Liver (tissue), 8 donors: ENCODE measurements at regions not wholly inside any gene's neighbourhood (a gene's known extent, or its start where the extent isn't known, plus 50 kb on each side); places are given as distances from the start of the nearest gene placed in this dataset.

ENCODE experiments used
- DNase-seq: peaks from one replicate; pipeline ENCODE4 v3.0.0-alpha.2; 2017; ENCODE audit warnings: low spot score
- H3K27ac ChIP-seq, 2 donors: one replicate each; pipeline ENCODE4 v1.7.0; 2013; ENCODE audit warnings: inconsistent platforms in 2 of 2, low read length in 2 of 2, control low read depth in 1 of 2, low read depth in 1 of 2, mild to moderate bottlenecking in 1 of 2
- H3K27me3 ChIP-seq, 4 donors: one replicate each; pipeline versions ENCODE4 v1.6.1 to v1.7.0; 2013; ENCODE audit warnings: low read length in 3 of 4, inconsistent platforms in 1 of 4, mild to moderate bottlenecking in 1 of 4, moderate library complexity in 1 of 4; ENCODE audit not compliant: control insufficient read depth in 4 of 4, insufficient read depth in 4 of 4
- H3K36me3 ChIP-seq, 4 donors: one replicate each; pipeline versions ENCODE4 v1.6.1 to v1.7.0; 2013; ENCODE audit warnings: low read length in 3 of 4, mild to moderate bottlenecking in 3 of 4, low read depth in 1 of 4, moderate library complexity in 1 of 4; ENCODE audit not compliant: control insufficient read depth in 4 of 4, insufficient read depth in 3 of 4
- H3K4me1 ChIP-seq, 4 donors: one replicate each; pipeline versions ENCODE4 v1.6.1 to v1.7.0; 2013; ENCODE audit warnings: low read length in 3 of 4, mild to moderate bottlenecking in 3 of 4, moderate library complexity in 1 of 4; ENCODE audit not compliant: control insufficient read depth in 4 of 4, insufficient read depth in 4 of 4
- H3K4me3 ChIP-seq, 3 donors: one replicate each; pipeline versions ENCODE4 v1.6.1 to v1.7.0; 2013; ENCODE audit warnings: low read length in 3 of 3, control low read depth in 1 of 3, low read depth in 1 of 3, mild to moderate bottlenecking in 1 of 3
- H3K9ac ChIP-seq, 2 donors: one replicate each; pipeline ENCODE4 v1.7.0; 2013; ENCODE audit warnings: low read length in 2 of 2, mild to moderate bottlenecking in 2 of 2, moderate library complexity in 2 of 2, control low read depth in 1 of 2, low read depth in 1 of 2
- H3K9me3 ChIP-seq, 4 donors: one replicate each; pipeline versions ENCODE4 v1.6.1 to v1.7.0; 2013; ENCODE audit warnings: low read length in 3 of 4; ENCODE audit not compliant: control insufficient read depth in 4 of 4
- ATF3 ChIP-seq: IDR thresholded peaks from 2 replicates; pipeline ENCODE4 v1.6.1; 2016; ENCODE audit warnings: antibody characterized with exemption
- CTCF ChIP-seq: fragments of 150-350 bp; IDR thresholded peaks from 2 replicates; pipeline ENCODE4 v1.5.1; 2017; ENCODE audit warnings: improper control_type of control experiment, low read depth, low read length; ENCODE audit not compliant: missing input control
- EGR1 ChIP-seq, 2 donors: IDR thresholded peaks; 2 replicates each; pipeline ENCODE4 v1.6.1; 2016 to 2018; ENCODE audit warnings: antibody characterized with exemption in 2 of 2, low read depth in 2 of 2
- FOXA1 ChIP-seq: IDR thresholded peaks from 2 replicates; pipeline ENCODE4 v1.6.1; 2016; ENCODE audit warnings: antibody characterized with exemption
- FOXA2 ChIP-seq: IDR thresholded peaks from 2 replicates; pipeline ENCODE4 v1.6.1; 2016; ENCODE audit warnings: antibody characterized with exemption
- GABPA ChIP-seq, 2 donors: IDR thresholded peaks in 1 of 2; conservative IDR thresholded peaks in 1 of 2; 2 replicates each; pipeline ENCODE4 v1.6.1; 2016; ENCODE audit warnings: antibody characterized with exemption in 2 of 2, mild to moderate bottlenecking in 1 of 2, moderate library complexity in 1 of 2
- HNF4A ChIP-seq, 2 donors: conservative IDR thresholded peaks; 2 replicates each; pipeline ENCODE4 v1.6.1; 2016; ENCODE audit warnings: antibody characterized with exemption in 2 of 2, mild to moderate bottlenecking in 2 of 2
- HNF4G ChIP-seq: IDR thresholded peaks from 2 replicates; pipeline ENCODE4 v1.6.1; 2016; ENCODE audit warnings: antibody characterized with exemption
- JUND ChIP-seq, 2 donors: IDR thresholded peaks; 2 replicates each; pipeline ENCODE4 v1.6.1; 2016; ENCODE audit warnings: antibody characterized with exemption in 2 of 2
- MAX ChIP-seq: IDR thresholded peaks from 2 replicates; pipeline ENCODE4 v1.6.1; 2016; ENCODE audit warnings: antibody characterized with exemption
- NR2F2 ChIP-seq: IDR thresholded peaks from 2 replicates; pipeline ENCODE4 v1.6.1; 2016; ENCODE audit warnings: antibody characterized with exemption
- RAD21 ChIP-seq, 2 donors: IDR thresholded peaks; 2 replicates each; pipeline ENCODE4 v1.6.1; 2016; ENCODE audit warnings: antibody characterized with exemption in 2 of 2, mild to moderate bottlenecking in 2 of 2
- REST ChIP-seq: IDR thresholded peaks from 2 replicates; pipeline ENCODE4 v1.6.1; 2016; ENCODE audit warnings: antibody characterized with exemption, mild to moderate bottlenecking
- RXRA ChIP-seq, 2 donors: IDR thresholded peaks; 2 replicates each; pipeline ENCODE4 v1.6.1; 2017 to 2018; ENCODE audit warnings: antibody characterized with exemption in 2 of 2, mild to moderate bottlenecking in 1 of 2
- SP1 ChIP-seq: IDR thresholded peaks from 2 replicates; pipeline ENCODE4 v1.6.1; 2018; ENCODE audit warnings: antibody characterized with exemption, mild to moderate bottlenecking
- TAF1 ChIP-seq: conservative IDR thresholded peaks from 2 replicates; pipeline ENCODE4 v1.6.1; 2016; ENCODE audit warnings: antibody characterized with exemption, mild to moderate bottlenecking
- YY1 ChIP-seq: IDR thresholded peaks from 2 replicates; pipeline ENCODE4 v1.6.1; 2016; ENCODE audit warnings: antibody characterized with exemption, mild to moderate bottlenecking
- ZBTB33 ChIP-seq: IDR thresholded peaks from 2 replicates; pipeline ENCODE4 v1.6.1; 2016; ENCODE audit warnings: antibody characterized with exemption
- WGBS: extraction: QIAGEN DNeasy Blood & Tissue Kit; methylation state at CpG from one replicate; pipeline ENCODE4 v1.1.7; 2013; 5-methylcytosine and 5-hydroxymethylcytosine counted together
- donor health status: healthy.
- donor health status: healthy.
- donor health status: healthy.
- donor health status: healthy.
- donor health status: healthy.

GRCh38 chr16:64364894-64365293 lies 757.0 kb downstream of the CDH11 start:
- no peak overlapping the region for H3K4me3 ChIP-seq
- H3K27ac ChIP-seq, result no peak overlapping the region
- no peak for DNase-seq
- no peak for TF ChIP-seq JUND (IDR thresholded peaks at IDR 0.05)
- no peaks in the 10 kb centered on the region for H3K4me1 ChIP-seq
- H3K9ac ChIP-seq, result no peak overlapping the region
- no peaks in the 10 kb centered on the region for H3K27me3 ChIP-seq
- H3K36me3 ChIP-seq, result no peaks in the 10 kb centered on the region
- no peaks in the 10 kb centered on the region for H3K9me3 ChIP-seq

- no peaks in the 10 kb centered on the region for H3K36me3 ChIP-seq
- no peaks in the 10 kb centered on the region for H3K27me3 ChIP-seq
- H3K4me1 ChIP-seq, result no peaks in the 10 kb centered on the region
- H3K9me3 ChIP-seq, result no peaks in the 10 kb centered on the region
- H3K9ac ChIP-seq, result no peak overlapping the region
- H3K4me3 ChIP-seq, result no peak overlapping the region
- 93% methylated on average over 1 of the region's 1 CpG for WGBS
- DNase-seq, result no peak
- H3K27ac ChIP-seq, result no peak overlapping the region
- TF ChIP-seq RXRA (IDR thresholded peaks at IDR 0.05) (no peak), FOXA2 (no peak), HNF4A (conservative IDR thresholded peaks at IDR 0.05) (no peak), JUND (IDR thresholded peaks at IDR 0.05) (no peak), ZBTB33 (no peak), FOXA1 (no peak), CTCF (no peak), YY1 (no peak), SP1 (no peak), ATF3 (no peak), HNF4G (no peak), TAF1 (no peak), NR2F2 (no peak), REST (no peak), MAX (no peak), EGR1 (IDR thresholded peaks at IDR 0.05; ENCODE audit: low read depth in 2 of 2) (no peak), GABPA (IDR thresholded peaks at IDR 0.05 in 1 of 2, conservative IDR thresholded peaks at IDR 0.05 in 1 of 2) (no peak), RAD21 (IDR thresholded peaks at IDR 0.05) (no peak)
These were observed 757.4 kb downstream of the CDH11 start for GRCh38 chr16:64364416-64364815.
